Coronary artery (tissue), 2 donors: ENCODE measurements at regions not wholly inside any gene's neighbourhood (a gene's known extent, or its start where the extent isn't known, plus 50 kb on each side); places are given as distances from the start of the nearest gene placed in this dataset.

Source experiments
- DNase-seq: peaks from one replicate; pipeline ENCODE4 v3.0.0-alpha.2; 2017; ENCODE audit warnings: low spot score
- H3K27ac ChIP-seq, 2 donors: fragments of 200-600 bp; sonication (generic); one replicate each; pipeline ENCODE4 v1.5.1; 2016 to 2019
- H3K4me3 ChIP-seq: fragments of 200-600 bp; sonication (generic); 2 replicates; pipeline ENCODE4 v1.5.1; 2016; ENCODE audit warnings: mild to moderate bottlenecking, moderate library complexity
- TF ChIP-seq, protein P1 (sequence below): fragments of 200-600 bp; sonication (generic); IDR thresholded peaks from one replicate; pipeline ENCODE4 v1.5.1; 2019; ENCODE audit warnings: antibody characterized with exemption

GRCh38 chr7:91414734-91415133 lies 150.5 kb downstream of the FZD1 start:
- H3K4me3 ChIP-seq: no peak overlapping the region
- TF ChIP-seq, protein P1, sequence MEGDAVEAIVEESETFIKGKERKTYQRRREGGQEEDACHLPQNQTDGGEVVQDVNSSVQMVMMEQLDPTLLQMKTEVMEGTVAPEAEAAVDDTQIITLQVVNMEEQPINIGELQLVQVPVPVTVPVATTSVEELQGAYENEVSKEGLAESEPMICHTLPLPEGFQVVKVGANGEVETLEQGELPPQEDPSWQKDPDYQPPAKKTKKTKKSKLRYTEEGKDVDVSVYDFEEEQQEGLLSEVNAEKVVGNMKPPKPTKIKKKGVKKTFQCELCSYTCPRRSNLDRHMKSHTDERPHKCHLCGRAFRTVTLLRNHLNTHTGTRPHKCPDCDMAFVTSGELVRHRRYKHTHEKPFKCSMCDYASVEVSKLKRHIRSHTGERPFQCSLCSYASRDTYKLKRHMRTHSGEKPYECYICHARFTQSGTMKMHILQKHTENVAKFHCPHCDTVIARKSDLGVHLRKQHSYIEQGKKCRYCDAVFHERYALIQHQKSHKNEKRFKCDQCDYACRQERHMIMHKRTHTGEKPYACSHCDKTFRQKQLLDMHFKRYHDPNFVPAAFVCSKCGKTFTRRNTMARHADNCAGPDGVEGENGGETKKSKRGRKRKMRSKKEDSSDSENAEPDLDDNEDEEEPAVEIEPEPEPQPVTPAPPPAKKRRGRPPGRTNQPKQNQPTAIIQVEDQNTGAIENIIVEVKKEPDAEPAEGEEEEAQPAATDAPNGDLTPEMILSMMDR: no peak
- DNase-seq: no peak
- no peak overlapping the region for H3K27ac ChIP-seq

DNA sequence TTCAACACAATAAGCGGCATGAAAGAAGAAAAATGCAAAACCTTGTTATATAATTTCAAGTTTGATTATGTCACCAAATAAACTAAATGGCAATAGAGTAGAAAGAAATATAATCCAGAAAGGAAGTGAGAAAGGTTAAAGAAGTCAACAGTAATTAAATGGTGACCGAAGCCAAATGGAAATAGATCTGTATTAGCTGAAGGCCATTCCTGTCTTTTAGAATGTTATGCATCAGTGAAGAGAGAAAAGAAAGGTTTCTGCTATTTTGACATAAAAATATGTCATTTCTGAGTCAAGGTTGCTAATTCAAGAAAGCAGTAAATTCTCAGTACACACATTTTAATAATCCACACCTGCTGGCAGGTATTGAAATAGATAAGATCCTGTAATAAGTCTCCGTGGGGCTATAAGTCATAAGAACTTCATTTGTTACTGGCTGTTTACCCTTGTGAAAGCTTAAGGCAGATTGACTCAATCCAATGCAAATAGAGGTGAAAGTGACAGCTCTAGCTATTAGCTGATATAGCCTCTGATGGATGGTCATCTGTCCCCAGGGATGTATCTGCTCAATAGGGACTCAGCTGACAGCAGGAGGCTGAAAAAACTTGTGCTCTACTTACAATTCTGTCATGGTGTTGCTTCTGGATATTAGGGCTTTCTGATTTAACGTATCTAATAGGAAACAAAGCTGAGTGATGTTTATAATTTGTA lies 152.1 kb downstream of the FZD1 start:
- no peak for DNase-seq
- Histone ChIP-seq H3K4me3 (no peak overlapping the region), H3K27ac (no peak overlapping the region)
- TF ChIP-seq, protein P1: no peak

- TF ChIP-seq, protein P1: no peak
- Histone ChIP-seq H3K4me3 (no peak overlapping the region), H3K27ac (no peak overlapping the region)
- no peak for DNase-seq
These were observed 156.4 kb downstream of the FZD1 start for GRCh38 chr7:91420606-91421005.

DNA sequence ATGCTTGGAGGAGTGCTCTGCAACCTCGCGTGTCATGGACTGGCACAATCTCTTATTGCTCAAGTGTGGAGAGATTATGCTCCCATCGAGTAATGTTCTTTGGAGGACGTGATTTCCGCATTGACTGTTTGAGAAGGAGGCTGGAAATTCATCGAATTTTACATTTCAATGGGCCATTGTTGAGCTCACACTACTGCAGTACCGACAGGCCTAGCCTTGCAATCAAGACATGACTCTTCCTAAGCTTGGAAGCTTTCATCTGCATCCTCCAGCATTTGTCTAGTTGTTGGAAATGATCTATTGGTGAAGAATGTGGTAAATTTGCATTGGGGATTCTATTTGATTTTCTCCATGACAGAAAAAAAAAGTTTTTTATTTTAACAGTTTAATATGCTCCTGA lies 156.8 kb downstream of the FZD1 start:
- no peak overlapping the region for H3K4me3 ChIP-seq
- TF ChIP-seq, protein P1: no peak
- DNase-seq: no peak
- H3K27ac ChIP-seq: no peak overlapping the region

DNA sequence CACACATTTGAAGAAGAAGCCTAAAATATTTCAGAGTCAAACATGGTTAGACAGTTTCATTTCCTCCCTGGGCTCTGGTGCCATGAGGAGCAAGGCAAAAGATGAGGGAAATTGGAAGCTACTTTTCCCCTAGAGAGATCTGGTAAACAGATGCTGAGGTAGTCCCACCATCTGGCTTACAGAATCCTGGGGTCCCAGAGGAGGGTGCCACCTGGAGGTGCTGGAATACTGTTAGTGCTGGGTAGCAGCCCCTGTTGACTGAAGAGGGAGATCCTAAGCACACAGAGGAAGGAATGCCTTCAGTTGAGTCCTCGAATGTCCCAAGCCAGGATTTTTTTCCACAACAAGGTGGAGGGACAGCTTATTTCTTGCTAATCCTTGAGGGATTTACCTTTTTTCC lies 160.1 kb downstream of the FZD1 start:
- no peak for DNase-seq
- no peak overlapping the region for H3K27ac ChIP-seq
- H3K4me3 ChIP-seq: no peak overlapping the region
- TF ChIP-seq, protein P1: no peak

DNA sequence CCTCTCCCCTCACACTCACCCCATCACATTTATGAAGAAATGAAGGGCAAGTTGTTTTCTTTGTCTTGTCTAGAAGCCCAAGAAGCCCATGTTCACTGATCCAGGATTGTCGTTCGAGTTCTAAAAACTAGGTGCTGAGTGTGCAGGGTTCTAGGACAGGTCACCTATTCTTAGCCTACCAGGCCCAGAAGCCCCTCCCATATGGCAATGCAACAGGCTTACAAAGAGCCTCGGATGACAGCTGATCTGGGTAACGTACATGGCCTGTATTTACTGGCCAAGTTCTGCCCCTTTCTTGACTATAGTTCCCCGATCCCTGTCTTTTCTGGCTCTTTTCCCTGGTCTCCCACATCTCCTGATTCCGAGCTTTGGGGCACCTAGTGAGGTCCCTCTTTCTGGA lies 160.9 kb downstream of the FZD1 start:
- TF ChIP-seq, protein P1: no peak
- H3K4me3 ChIP-seq: no peak overlapping the region
- H3K27ac ChIP-seq: no peak overlapping the region
- DNase-seq: no peak

- no peak overlapping the region for H3K4me3 ChIP-seq
- no peak for DNase-seq
- H3K27ac ChIP-seq: no peak overlapping the region
- TF ChIP-seq, protein P1: no peak
These were observed 162.8 kb downstream of the FZD1 start for GRCh38 chr7:91427051-91427450.
